ENCODE measurements at regions not wholly inside any gene's neighbourhood (a gene's known extent, or its start where the extent isn't known, plus 50 kb on each side); places are given as distances from the start of the nearest gene placed in this dataset.
"Not testable (repeated sequence)": the region's sequence is repeated elsewhere in the genome, so short reads cannot be mapped to it uniquely, and the experiment has no call there.

DNA sequence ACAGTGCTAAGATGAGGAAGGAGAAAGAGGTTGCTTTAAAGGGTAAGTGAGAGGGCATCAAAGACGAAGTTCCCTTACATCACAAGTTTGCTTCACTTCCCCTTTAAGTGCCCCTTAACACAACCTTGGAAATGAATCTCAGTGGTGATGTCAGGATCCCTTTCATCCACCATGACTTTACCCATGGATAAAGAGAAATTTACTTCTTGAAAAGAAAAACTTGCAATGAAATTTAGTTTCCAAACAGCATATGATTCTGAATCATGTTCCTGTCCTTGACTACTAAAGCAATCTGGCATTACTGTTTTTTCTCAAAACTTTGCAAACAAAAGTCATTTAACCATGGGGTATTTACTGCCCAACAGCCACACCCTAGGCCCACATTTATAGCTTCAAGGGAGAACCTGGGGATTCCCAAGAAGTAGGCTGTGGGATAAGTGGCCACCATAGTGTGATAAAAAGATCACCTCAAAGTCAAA lies 135.9 kb downstream of the ITGB8 start:
- FAIRE-seq = no peak

- FAIRE-seq = peak; percentile 65
Observed at GRCh38 chr7:20470082-20470481, 139.4 kb downstream of the ITGB8 start.

DNA sequence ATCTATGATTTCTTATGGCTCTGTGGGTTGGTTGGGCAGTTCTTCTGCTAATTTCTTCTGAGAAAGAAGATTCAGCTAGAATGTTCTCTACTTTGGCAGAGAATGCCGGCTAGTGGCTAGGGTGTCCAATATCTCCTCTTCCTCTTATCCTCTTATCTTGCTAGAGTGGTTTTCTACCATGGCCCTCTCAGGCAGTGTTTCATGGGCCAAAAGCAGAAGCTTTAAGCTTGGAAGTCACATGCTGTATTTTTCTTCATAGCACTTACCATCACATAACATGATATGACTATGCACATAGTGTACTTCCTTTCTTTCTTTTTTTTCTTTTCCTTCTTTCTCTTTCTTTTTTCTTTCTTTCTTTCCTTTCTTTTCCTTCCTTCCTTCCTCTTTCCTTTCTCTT lies 140.0 kb downstream of the ITGB8 start:
- no peak for FAIRE-seq

DNA sequence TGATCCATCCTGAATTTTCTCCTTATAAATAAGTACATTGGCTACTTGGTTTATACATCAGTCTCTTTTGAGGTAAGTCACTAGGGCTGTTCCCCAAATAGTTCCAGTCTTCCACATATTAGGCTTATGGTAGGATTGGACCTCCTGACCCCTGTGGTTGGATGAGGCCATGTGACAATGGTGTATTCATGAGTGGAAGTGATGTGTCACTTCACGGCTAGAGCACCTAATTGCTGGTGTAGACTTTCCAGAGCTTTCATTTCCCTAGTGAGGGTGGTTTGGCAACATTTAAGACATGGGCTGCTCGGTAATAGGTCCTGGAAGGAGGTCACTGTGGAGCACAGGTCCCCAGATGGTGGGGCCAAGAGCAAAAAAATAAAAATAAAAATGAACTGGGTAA lies 141.2 kb upstream of the ABCB5 start:
- no peak for FAIRE-seq

DNA sequence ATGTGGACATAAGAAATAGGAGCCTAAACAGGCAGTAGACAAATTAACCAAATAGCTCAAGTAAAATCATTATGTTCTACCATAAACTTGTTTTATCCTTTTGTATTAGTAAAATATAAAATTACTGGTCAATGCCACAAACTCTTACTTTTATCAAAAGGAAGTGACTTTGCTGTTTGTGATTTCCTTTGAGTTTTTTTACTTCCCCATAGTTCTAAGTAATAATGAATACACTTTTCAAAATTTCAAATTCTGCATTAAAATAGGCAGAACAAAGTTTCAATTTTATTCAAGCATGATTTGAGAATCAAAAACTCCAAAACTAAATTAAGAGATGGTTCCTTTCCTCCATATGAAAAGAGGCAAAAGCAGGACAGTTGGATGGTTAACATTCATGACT lies 139.7 kb upstream of the ABCB5 start:
- peak; percentile 21 for FAIRE-seq

- FAIRE-seq = no peak
Observed at GRCh38 chr7:20477067-20477466, 138.4 kb upstream of the ABCB5 start.

GRCh38 chr7:20479706-20480105 lies 135.8 kb upstream of the ABCB5 start:
- FAIRE-seq = no peak

- FAIRE-seq = no peak
Observed at GRCh38 chr7:20482071-20482470, 133.4 kb upstream of the ABCB5 start.

DNA sequence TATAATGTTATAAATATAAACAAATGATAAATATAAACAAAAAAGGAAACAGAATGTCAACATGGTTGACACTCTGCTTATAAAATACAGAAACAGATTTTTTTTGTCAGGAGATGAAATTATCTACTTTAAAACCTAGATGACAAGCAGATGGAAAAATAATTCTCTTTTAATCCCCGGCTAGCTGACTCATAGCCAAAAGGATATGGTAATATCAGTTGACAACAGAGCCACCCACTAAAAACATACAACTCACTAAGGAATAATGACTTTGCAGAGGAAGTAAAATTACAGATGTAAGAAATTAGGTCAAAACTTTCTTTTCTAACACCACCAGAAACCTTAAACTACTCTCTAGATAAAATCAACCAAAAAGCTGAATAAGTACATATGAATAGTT lies 131.1 kb upstream of the ABCB5 start:
- FAIRE-seq = no peak

DNA sequence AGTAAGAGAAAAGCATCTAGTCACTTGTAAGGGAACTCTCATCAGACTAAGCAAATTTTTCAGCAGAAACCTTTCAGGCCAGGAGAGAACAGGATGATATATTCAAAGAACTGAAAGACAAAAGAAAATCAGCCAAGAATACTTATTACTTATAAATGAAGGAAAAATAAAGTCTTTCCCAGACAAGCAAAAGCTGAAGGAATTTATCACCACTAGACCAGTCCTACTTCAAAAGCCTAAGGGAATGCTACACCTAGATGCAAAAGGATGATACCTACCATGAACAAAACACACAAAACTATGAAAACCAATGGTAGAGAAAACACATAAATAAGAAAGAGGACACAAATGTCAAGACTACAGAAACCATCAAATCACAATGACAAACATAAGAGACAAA lies 126.6 kb upstream of the ABCB5 start:
- no peak for FAIRE-seq

DNA sequence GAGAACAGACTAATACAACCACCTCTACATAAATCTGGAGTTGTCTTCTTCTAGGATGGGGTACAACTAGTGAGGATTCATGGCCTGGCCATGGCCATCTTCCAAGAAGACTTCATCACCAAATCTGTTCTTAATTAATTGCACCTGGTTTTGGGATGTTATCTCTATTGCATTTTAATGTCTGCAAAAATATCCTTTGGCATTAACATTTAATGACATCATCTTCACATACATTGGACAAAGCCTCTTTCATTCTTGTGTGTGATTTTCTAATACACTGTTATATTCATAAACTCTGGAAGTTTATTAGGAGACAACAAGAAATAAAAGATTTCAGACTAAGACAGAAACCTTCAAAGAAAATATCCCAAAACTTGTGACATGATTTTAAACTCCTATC lies 124.2 kb upstream of the ABCB5 start:
- FAIRE-seq = no peak

DNA sequence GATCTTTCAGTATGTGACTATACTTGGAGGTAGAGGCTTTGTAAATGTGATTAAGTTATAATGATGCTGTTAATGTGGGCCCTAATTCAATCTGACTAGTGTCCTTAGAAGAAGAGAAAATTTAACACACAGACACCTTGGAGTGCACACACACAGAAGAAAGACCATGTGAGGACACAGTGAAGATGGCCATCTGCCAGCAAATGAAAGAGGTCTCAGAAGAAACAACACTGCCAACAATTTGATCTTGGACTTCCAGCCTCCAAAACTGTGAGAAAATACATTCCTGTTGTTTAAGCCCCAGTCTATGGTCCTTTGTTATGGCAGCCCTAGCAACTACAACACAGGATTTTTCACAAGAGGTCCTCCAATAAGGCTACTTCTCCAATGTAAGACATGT lies 120.9 kb upstream of the ABCB5 start:
- FAIRE-seq = no peak

DNA sequence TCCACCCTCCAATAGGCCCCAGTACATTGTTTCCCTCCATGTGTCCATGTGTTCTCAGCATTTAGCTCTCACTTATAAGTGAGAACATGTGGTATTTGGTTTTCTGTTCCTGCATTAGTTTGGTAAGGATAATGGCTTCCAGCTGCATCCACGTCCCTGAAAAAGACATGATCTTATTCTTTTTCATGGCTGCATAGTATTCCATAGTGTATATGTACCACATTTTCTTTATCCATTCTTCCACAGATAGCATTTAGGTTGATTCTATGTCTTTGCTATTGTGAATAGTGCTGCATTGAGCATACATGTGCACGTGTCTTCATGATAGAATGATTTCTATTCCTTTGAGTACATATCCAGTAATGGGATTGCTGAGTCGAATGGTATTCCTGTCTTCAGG lies 114.0 kb upstream of the ABCB5 start:
- FAIRE-seq = not testable (repeated sequence)

- FAIRE-seq = no peak
Observed at GRCh38 chr7:20503278-20503950, 112.1 kb upstream of the ABCB5 start.

- FAIRE-seq = no peak
Observed at GRCh38 chr7:20504060-20504459, 111.4 kb upstream of the ABCB5 start.

GRCh38 chr7:20506175-20506574 lies 109.3 kb upstream of the ABCB5 start:
- no peak for FAIRE-seq

DNA sequence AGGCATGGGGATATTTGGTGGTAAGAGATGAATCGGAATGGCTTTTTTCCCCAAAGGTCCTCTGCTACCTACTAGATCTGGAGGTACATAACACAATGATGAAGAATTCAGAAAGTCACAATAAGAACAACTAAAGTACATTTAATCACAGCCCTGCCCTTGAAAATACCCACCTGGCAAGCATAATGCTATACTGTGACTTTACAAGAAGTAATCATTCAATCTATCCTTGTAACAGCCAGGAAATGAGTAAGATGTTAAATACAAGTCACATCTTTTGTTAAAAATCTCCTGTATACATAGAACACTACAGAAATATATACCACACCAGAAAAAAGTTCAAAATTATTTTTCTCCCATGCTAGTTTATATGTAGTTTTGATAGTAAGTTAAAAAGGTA lies 108.3 kb upstream of the ABCB5 start:
- FAIRE-seq = no peak

DNA sequence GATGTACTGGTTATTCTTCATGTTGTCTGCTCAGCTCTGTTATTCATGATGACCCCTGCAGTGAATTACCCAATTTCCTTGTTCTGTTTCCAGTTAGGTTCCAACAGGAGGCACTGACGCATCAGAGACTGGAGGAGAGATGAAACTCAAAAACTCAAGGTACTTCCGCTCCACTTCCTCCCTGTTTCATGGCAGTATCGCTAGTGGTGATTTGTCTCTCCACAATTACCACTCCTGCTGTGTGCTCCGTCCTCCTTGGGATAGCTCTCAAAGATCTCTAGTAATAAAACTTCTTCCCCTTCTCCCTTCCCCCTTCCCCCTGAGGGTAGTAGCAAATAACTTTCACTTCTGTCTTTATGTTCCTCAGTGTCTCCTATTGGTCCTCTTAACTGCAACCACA lies 107.4 kb upstream of the ABCB5 start:
- no peak for FAIRE-seq

- no peak for FAIRE-seq
Observed at GRCh38 chr7:20509892-20510572, 105.4 kb upstream of the ABCB5 start.

DNA sequence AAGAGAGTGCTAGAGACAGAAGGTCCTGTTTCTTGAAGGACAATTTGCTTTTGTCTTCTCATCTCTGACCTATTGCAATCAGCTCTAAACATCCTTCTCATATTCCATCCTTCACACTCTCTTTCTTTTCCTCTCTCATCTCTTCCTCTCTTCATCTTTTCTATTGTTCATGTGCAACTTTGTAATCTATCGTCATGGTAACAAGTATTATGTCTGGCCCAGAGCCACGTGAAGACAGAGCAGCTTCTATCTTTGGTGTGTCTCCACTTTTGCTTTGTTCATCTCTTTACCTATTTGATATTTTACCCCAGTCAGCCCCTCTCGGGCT lies 104.9 kb upstream of the ABCB5 start:
- no peak for FAIRE-seq

DNA sequence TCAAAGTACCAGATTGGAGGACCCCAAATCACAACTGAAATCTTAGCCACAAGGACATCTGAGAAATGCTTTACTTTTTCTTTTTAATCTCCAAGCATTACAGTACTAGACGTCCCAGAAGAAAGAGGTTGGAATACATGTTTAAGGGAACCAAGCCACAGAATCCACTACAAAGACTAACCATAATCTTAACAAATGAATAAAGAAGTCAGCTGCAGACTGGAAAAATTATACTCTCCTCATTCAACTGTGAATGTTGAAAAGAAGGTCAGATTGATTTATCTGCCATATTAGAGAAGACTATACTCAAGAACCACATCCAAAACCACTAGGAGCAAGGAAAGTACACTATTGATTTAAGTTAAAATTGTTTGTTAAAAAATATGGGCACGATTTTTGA lies 102.1 kb upstream of the ABCB5 start:
- FAIRE-seq = no peak

GRCh38 chr7:20513897-20514296 lies 101.6 kb upstream of the ABCB5 start:
- FAIRE-seq = peak; percentile 97

GRCh38 chr7:20514364-20514763 lies 101.1 kb upstream of the ABCB5 start:
- FAIRE-seq = no peak

DNA sequence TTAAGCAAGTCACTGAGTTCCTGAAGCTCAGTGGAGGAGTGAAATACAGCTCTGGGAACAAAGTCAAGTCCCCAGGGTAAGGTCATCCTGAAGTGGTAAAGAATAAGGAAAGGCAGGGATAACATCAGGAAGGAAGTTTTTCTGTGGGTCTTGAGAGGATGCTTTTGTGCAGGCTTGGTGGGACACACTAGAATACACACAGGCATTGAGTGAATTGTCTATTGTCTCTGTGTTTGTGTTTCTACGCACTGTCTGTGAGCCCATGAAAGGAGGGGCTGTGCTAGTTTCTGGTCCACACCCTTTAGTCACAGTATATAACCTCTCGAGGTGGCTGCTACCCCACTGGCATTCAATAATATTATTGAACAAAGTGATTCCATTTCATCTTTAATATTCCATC lies 95.8 kb upstream of the ABCB5 start:
- no peak for FAIRE-seq

- FAIRE-seq = no peak
Observed at GRCh38 chr7:20520530-20520929, 94.9 kb upstream of the ABCB5 start.
